K562 (cell line): ENCODE measurements at regions not wholly inside any gene's neighbourhood (a gene's known extent, or its start where the extent isn't known, plus 50 kb on each side); places are given as distances from the start of the nearest gene placed in this dataset.

Experiments used
- CTBP1 ChIP-seq: fragments of 450-650 bp; IDR thresholded peaks from 2 replicates; pipeline ENCODE4 v1.6.1; 2016; ENCODE audit warnings: borderline replicate concordance
- CTCFL ChIP-seq: IDR thresholded peaks from 2 replicates; pipeline ENCODE4 v1.6.1; 2011; ENCODE audit warnings: borderline replicate concordance, low read depth, mild to moderate bottlenecking, moderate library complexity, low read length; ENCODE audit not compliant: insufficient read depth, poor library complexity, severe bottlenecking
- DIDO1 ChIP-seq: fragments of 450-650 bp; IDR thresholded peaks from 2 replicates; pipeline ENCODE4 v1.6.1; 2016; ENCODE audit warnings: low read depth, missing biosample characterization, missing genetic modification characterization
- ELF2 ChIP-seq: fragments of 250-450 bp; sonication (Bioruptor Pico); IDR thresholded peaks from 2 replicates; pipeline ENCODE4 v1.5.0; 2021; ENCODE audit warnings: mild to moderate bottlenecking
- FOXK1 ChIP-seq: sonication (generic); formaldehyde crosslinking; IDR thresholded peaks from 2 replicates; pipeline ENCODE4 v1.8.0; 2022; ENCODE audit warnings: missing genetic modification reagents, mild to moderate bottlenecking, borderline replicate concordance
- GABPA ChIP-seq: fragments of 200-800 bp; sonication (Bioruptor generic); conservative IDR thresholded peaks from 2 replicates; pipeline ENCODE4 v1.6.1; 2016; ENCODE audit warnings: low read depth, missing genetic modification characterization, missing compliant biosample characterization
- GABPB2 ChIP-seq: fragments of 250-450 bp; sonication (Bioruptor Pico); conservative IDR thresholded peaks from 2 replicates; pipeline ENCODE4 v1.5.1; 2021; ENCODE audit warnings: mild to moderate bottlenecking
- HDAC1 ChIP-seq, 2 experiments: fragments of 450-650 bp; IDR thresholded peaks; 2 replicates each; pipeline ENCODE4 v1.6.1; 2016 to 2017; ENCODE audit warnings: inconsistent platforms in 1 of 2, mild to moderate bottlenecking in 1 of 2, moderate library complexity in 1 of 2
- HDAC2 ChIP-seq: fragments of 450-650 bp; IDR thresholded peaks from 2 replicates; pipeline ENCODE4 v1.6.1; 2016; ENCODE audit warnings: mild to moderate bottlenecking
- MECOM ChIP-seq: fragments of 250-450 bp; sonication (Bioruptor Pico); IDR thresholded peaks from 2 replicates; pipeline ENCODE4 v1.8.0; 2022; ENCODE audit warnings: inconsistent platforms
- NFYB ChIP-seq: IDR thresholded peaks from 2 replicates; pipeline ENCODE4 v1.6.1; 2011; ENCODE audit warnings: mild to moderate bottlenecking, moderate library complexity; ENCODE audit not compliant: insufficient read length; ENCODE audit errors: extremely low read depth
- PBX2 ChIP-seq, 2 experiments: IDR thresholded peaks in 1 of 2; conservative IDR thresholded peaks in 1 of 2; 2 replicates each; pipeline ENCODE4 v1.6.1; 2016; ENCODE audit warnings: low read depth in 2 of 2, mild to moderate bottlenecking in 1 of 2, missing compliant biosample characterization in 1 of 2, missing genetic modification characterization in 1 of 2, moderate library complexity in 1 of 2
- PHF20 ChIP-seq: fragments of 450-650 bp; IDR thresholded peaks from 2 replicates; pipeline ENCODE4 v1.6.1; 2018; ENCODE audit not compliant: partially characterized antibody
- RBFOX2 ChIP-seq: fragments of 200-400 bp; formaldehyde crosslinking; IDR thresholded peaks from 2 replicates; pipeline ENCODE4 v1.6.1; 2017; ENCODE audit warnings: low read depth, mild to moderate bottlenecking, low read length, moderate library complexity
- SIN3B ChIP-seq: fragments of 450-650 bp; IDR thresholded peaks from 2 replicates; pipeline ENCODE4 v1.6.1; 2017; ENCODE audit warnings: low read depth, mild to moderate bottlenecking, moderate library complexity
- SIX5 ChIP-seq, 2 experiments: IDR thresholded peaks; 2 replicates each; pipeline ENCODE4 v1.6.1; 2011; ENCODE audit warnings: low read length in 2 of 2, borderline replicate concordance in 1 of 2, low read depth in 1 of 2, mild to moderate bottlenecking in 1 of 2, moderate library complexity in 1 of 2; ENCODE audit not compliant: insufficient read depth in 1 of 2
- SP1 ChIP-seq: sonication (generic); formaldehyde crosslinking; IDR thresholded peaks from 2 replicates; pipeline ENCODE4 v1.8.1; 2022; ENCODE audit warnings: mild to moderate bottlenecking, missing genetic modification reagents
- THRB ChIP-seq: fragments of 450-650 bp; formaldehyde crosslinking; conservative IDR thresholded peaks from 2 replicates; pipeline ENCODE4 v1.4.0; 2022; ENCODE audit warnings: mild to moderate bottlenecking, missing genetic modification characterization
- USF2 ChIP-seq: sonication (generic); formaldehyde crosslinking; IDR thresholded peaks from 2 replicates; pipeline ENCODE4 v1.5.0; 2020; ENCODE audit warnings: missing genetic modification reagents
- ZNF140 ChIP-seq: fragments of 250-450 bp; sonication (Bioruptor Pico); IDR thresholded peaks from 2 replicates; pipeline ENCODE4 v1.8.0; 2021; ENCODE audit warnings: moderate library complexity, mild to moderate bottlenecking, inconsistent platforms
- ZNF184 ChIP-seq: sonication (generic); formaldehyde crosslinking; IDR thresholded peaks from 2 replicates; pipeline ENCODE4 v1.5.0; 2020; ENCODE audit warnings: missing genetic modification reagents
- ZNF316 ChIP-seq: fragments of 450-650 bp; IDR thresholded peaks from 2 replicates; pipeline ENCODE4 v1.6.1; 2016

- peak; percentile 75 for TF ChIP-seq PBX2 (CRISPR knock-in tag; IDR thresholded peaks at IDR 0.05; ENCODE audit: low read depth)
- peak; percentile 97 for TF ChIP-seq PBX2 (tag; conservative IDR thresholded peaks at IDR 0.05; ENCODE audit: low read depth)
- TF ChIP-seq PHF20: peak; percentile 95
- peak; percentile 66; the same call in 1 of the 2 replicates for TF ChIP-seq ELF2 (CRISPR knock-in tag)
- peak; percentile 67 for TF ChIP-seq RBFOX2
- TF ChIP-seq USF2 (CRISPR knock-in tag): no peak
- peak; percentile 53 for TF ChIP-seq CTBP1
- TF ChIP-seq SP1: 0 out of 2 replicates have a peak, but pooled peaks have one; percentile 40
- peak; percentile 92 for TF ChIP-seq SIN3B
- TF ChIP-seq CTCFL: no peak
- peak; percentile 64 for TF ChIP-seq ZNF316
- TF ChIP-seq ZNF140 (CRISPR knock-in tag): no peak
- TF ChIP-seq SIX5 (IDR thresholded peaks at IDR 0.05; ENCODE audit: borderline replicate concordance in 1 of 2, insufficient read depth in 1 of 2, low read depth in 1 of 2, low read length in 2 of 2): no peak
- peak; percentile 66 for TF ChIP-seq NFYB
- no peak for TF ChIP-seq GABPB2
- no peak for TF ChIP-seq ZNF184 (CRISPR knock-in tag)
- no peak for TF ChIP-seq MECOM (CRISPR knock-in tag)
- peak; percentile 74; the same call in 1 of the 2 replicates for TF ChIP-seq DIDO1
- TF ChIP-seq GABPA (tag): peak; percentile 82
- peak; percentile 83; the same call in 1 of the 2 replicates for TF ChIP-seq FOXK1 (CRISPR knock-in tag)
- TF ChIP-seq THRB: no peak
- TF ChIP-seq HDAC2: no peak
- peak in 1 of 2 experiments; percentile 72; a peak in 2 of 4 replicates for TF ChIP-seq HDAC1 (IDR thresholded peaks at IDR 0.05)
These were observed 2660.1 kb upstream of the PCDH20 start (continued) for GRCh38 chr13:64075543-64076271.
